Endothelial cell of umbilical vein (primary cell): ENCODE measurements at regions not wholly inside any gene's neighbourhood (a gene's known extent, or its start where the extent isn't known, plus 50 kb on each side); places are given as distances from the start of the nearest gene placed in this dataset.

Experiments used
- BruUV-seq: library from RNA; stranded (reverse); fragments of 400-500 nt; replicated peaks from 2 replicates; lab custom pipeline; 2021; lab: Mats Ljungman, UMichigan
- CTCF ChIA-PET: fragments of 300-600, 350-600 bp; sonication (Branson Sonifier 250); formaldehyde crosslinking; loops from one replicate; lab custom pipeline; 2021; ENCODE audit warnings: antibody characterized with exemption, inconsistent platforms; lab: Charles Lee
- POLR2A ChIA-PET: fragments of 300-600, 350-600 bp; sonication (Branson Sonifier 250); formaldehyde crosslinking; loops from one replicate; lab custom pipeline; 2021; ENCODE audit warnings: antibody characterized with exemption, inconsistent platforms; lab: Charles Lee
- DNase-seq: peaks from one replicate; pipeline ENCODE4 v3.0.0-alpha.2; 2011; ENCODE audit warnings: low read depth, low spot score
- FAIRE-seq: peaks from 2 replicates; lab custom pipeline; 2011; peaks lifted over from hg19 to GRCh38; lab: Jason Lieb, UNC
- H2AFZ ChIP-seq: 2 replicates; pipeline ENCODE4 v1.6.0; 2012; ENCODE audit warnings: low read depth, low read length, control low read depth, inconsistent platforms
- H3K27ac ChIP-seq: 2 replicates; pipeline ENCODE4 v1.5.1; 2011; ENCODE audit warnings: low read depth, mild to moderate bottlenecking, control low read depth, low read length, moderate library complexity; ENCODE audit not compliant: insufficient read depth
- H3K27me3 ChIP-seq, 2 experiments: 2 replicates each; pipeline versions ENCODE4 v1.6.0 to v1.6.1; 2011; ENCODE audit warnings: low read length in 2 of 2, mixed read lengths in 1 of 2; ENCODE audit not compliant: control insufficient read depth in 2 of 2, insufficient read depth in 2 of 2
- H3K36me3 ChIP-seq, 2 experiments: 2 replicates in 1 of 2; 3 replicates in 1 of 2; pipeline ENCODE4 v1.5.1; 2011; ENCODE audit warnings: low read length in 2 of 2, mild to moderate bottlenecking in 1 of 2, moderate library complexity in 1 of 2; ENCODE audit not compliant: control insufficient read depth in 2 of 2, insufficient read depth in 2 of 2; ENCODE audit errors: extremely low read depth in 1 of 2
- H3K4me1 ChIP-seq: 3 replicates; pipeline ENCODE4 v1.5.1; 2011; ENCODE audit warnings: mild to moderate bottlenecking, low read length; ENCODE audit not compliant: control insufficient read depth, insufficient read depth; ENCODE audit errors: extremely low read depth
- H3K4me2 ChIP-seq: 2 replicates; pipeline ENCODE4 v1.6.1; 2011; ENCODE audit warnings: low read length, control low read depth, mixed read lengths; ENCODE audit not compliant: insufficient read depth
- H3K4me3 ChIP-seq, 3 experiments: fragments of 200-600 bp in 1 of 3; sonication (generic), shearing (Covaris generic) in 1 of 3; replicated peaks in 1 of 3; 2 replicates each; pipeline ENCODE4 v1.5.1; 2011 to 2016; ENCODE audit warnings: control low read depth in 3 of 3, low read length in 3 of 3, mild to moderate bottlenecking in 2 of 3, inconsistent platforms in 1 of 3, low read depth in 1 of 3, moderate library complexity in 1 of 3; ENCODE audit not compliant: insufficient read depth in 1 of 3
- H3K79me2 ChIP-seq: 2 replicates; pipeline ENCODE4 v1.6.0; 2012; ENCODE audit warnings: low read length, inconsistent platforms; ENCODE audit not compliant: control insufficient read depth, insufficient read depth
- H3K9ac ChIP-seq: replicated peaks from 2 replicates; pipeline ENCODE3; 2011; ENCODE audit warnings: low read length, control low read depth; ENCODE audit not compliant: insufficient read depth; ENCODE audit errors: extremely low read depth
- H3K9me1 ChIP-seq: replicated peaks from 3 replicates; pipeline ENCODE4 v1.6.0; 2011; ENCODE audit warnings: mild to moderate bottlenecking, low read length; ENCODE audit not compliant: control insufficient read depth, insufficient read depth; ENCODE audit errors: extremely low read depth
- H3K9me3 ChIP-seq: replicated peaks from 2 replicates; pipeline ENCODE4 v1.5.1; 2012; ENCODE audit warnings: low read length, inconsistent platforms; ENCODE audit not compliant: control insufficient read depth, insufficient read depth
- H4K20me1 ChIP-seq: replicated peaks from 2 replicates; pipeline ENCODE3; 2011; ENCODE audit warnings: mild to moderate bottlenecking, low read length; ENCODE audit not compliant: control insufficient read depth, insufficient read depth; ENCODE audit errors: extremely low read depth
- EZH2 ChIP-seq: IDR thresholded peaks from 2 replicates; pipeline ENCODE4 v1.6.1; 2012; ENCODE audit warnings: borderline replicate concordance, low read depth, mild to moderate bottlenecking, moderate library complexity, low read length, inconsistent platforms; ENCODE audit not compliant: severe bottlenecking
- FOS ChIP-seq: IDR thresholded peaks from 2 replicates; pipeline ENCODE4 v1.6.1; 2011; ENCODE audit warnings: mild to moderate bottlenecking, low read length, moderate library complexity, borderline replicate concordance; ENCODE audit not compliant: insufficient read depth
- GATA2 ChIP-seq: IDR thresholded peaks from 2 replicates; pipeline ENCODE4 v1.7.0; 2011; ENCODE audit warnings: low read depth, mild to moderate bottlenecking, moderate library complexity, mixed read lengths, low read length; ENCODE audit not compliant: insufficient read length, insufficient read depth
- JUN ChIP-seq: IDR thresholded peaks from 2 replicates; pipeline ENCODE4 v1.6.1; 2011; ENCODE audit warnings: borderline replicate concordance, low read depth; ENCODE audit not compliant: insufficient read length, insufficient read depth
- MAX ChIP-seq: IDR thresholded peaks from 2 replicates; pipeline ENCODE4 v1.6.1; 2011; ENCODE audit not compliant: insufficient read depth, insufficient read length
- MYC ChIP-seq: IDR thresholded peaks from one replicate; pipeline ENCODE4 v1.6.1; 2011; ENCODE audit warnings: mild to moderate bottlenecking, low read depth, low read length
- POLR2A ChIP-seq: IDR thresholded peaks from 2 replicates; pipeline ENCODE4 v1.6.1; 2012; ENCODE audit warnings: low read depth, mild to moderate bottlenecking, control low read depth, low read length
- POLR2AphosphoS5 ChIP-seq: IDR thresholded peaks from 2 replicates; pipeline ENCODE4 v1.6.1; 2012; ENCODE audit warnings: low read depth, mild to moderate bottlenecking, control low read depth, low read length, moderate library complexity; ENCODE audit not compliant: insufficient read depth
- dilution Hi-C: fragments of 300-500 bp; cut with MboI; formaldehyde crosslinking; loops from one replicate; pipeline ENCODE4 v1.15.0; 2019; ENCODE audit warnings: low sequenced_read_pairs; ENCODE audit not compliant: extremely low pct_ligation_motif_present
- intact Hi-C: fragments of 100-400 bp; cut with micrococcal nuclease; formaldehyde crosslinking; loops from one replicate; pipeline ENCODE4 v1.10.0; 2022
- TF ChIP-seq, protein P1 (sequence below), 2 donors: IDR thresholded peaks; 1 replicate in 1 of 2; 2 replicates in 1 of 2; pipeline ENCODE4 v1.5.1; 2011; ENCODE audit warnings: low read length in 2 of 2, mild to moderate bottlenecking in 2 of 2, moderate library complexity in 2 of 2, control low read depth in 1 of 2, inconsistent platforms in 1 of 2, low read depth in 1 of 2; ENCODE audit not compliant: insufficient read depth in 1 of 2; ENCODE audit errors: extremely low read depth in 1 of 2

GRCh38 chr7:85620936-85621685 is 434.3 kb upstream of the SEMA3D start:
- FAIRE-seq (no peak), DNase-seq (no peak)
- no TSS peak for BruUV-seq
- dilution Hi-C loops (no loop called here), intact Hi-C loops (no loop called here)
- H3K79me2 ChIP-seq = no peaks in the 10 kb centered on the region
- no peak overlapping the region for H3K27ac ChIP-seq
- peaks cover 0 to 2% of the 10 kb centered on the region in 2 experiments for H3K27me3 ChIP-seq
- no peaks in the 10 kb centered on the region for H3K4me1 ChIP-seq
- no peaks in the 10 kb centered on the region for H3K9me1 ChIP-seq
- TF ChIP-seq JUN = no peak
- TF ChIP-seq EZH2 = no peak
- TF ChIP-seq POLR2A = no peak
- no peaks in the 10 kb centered on the region for H3K9me3 ChIP-seq
- POLR2A ChIA-PET = no interaction called here
- H3K9ac ChIP-seq = no peak overlapping the region
- H3K4me2 ChIP-seq = no peak overlapping the region
- no peak overlapping the region for H2AFZ ChIP-seq
- no peaks in the 10 kb centered on the region for H3K36me3 ChIP-seq
- H3K4me3 ChIP-seq = no peak overlapping the region
- H4K20me1 ChIP-seq = no peaks in the 10 kb centered on the region
- CTCF ChIA-PET = no interaction called here

- H3K4me3 ChIP-seq = no peak overlapping the region
- no peaks in the 10 kb centered on the region for H3K9me1 ChIP-seq
- H3K79me2 ChIP-seq = no peaks in the 10 kb centered on the region
- H3K4me1 ChIP-seq = no peaks in the 10 kb centered on the region
- TF ChIP-seq POLR2A = no peak
- no peak for TF ChIP-seq JUN
- no peak for TF ChIP-seq FOS
- TF ChIP-seq POLR2AphosphoS5 = no peak
- TF ChIP-seq GATA2 = no peak
- no peak for TF ChIP-seq MAX
- TF ChIP-seq, protein P1, sequence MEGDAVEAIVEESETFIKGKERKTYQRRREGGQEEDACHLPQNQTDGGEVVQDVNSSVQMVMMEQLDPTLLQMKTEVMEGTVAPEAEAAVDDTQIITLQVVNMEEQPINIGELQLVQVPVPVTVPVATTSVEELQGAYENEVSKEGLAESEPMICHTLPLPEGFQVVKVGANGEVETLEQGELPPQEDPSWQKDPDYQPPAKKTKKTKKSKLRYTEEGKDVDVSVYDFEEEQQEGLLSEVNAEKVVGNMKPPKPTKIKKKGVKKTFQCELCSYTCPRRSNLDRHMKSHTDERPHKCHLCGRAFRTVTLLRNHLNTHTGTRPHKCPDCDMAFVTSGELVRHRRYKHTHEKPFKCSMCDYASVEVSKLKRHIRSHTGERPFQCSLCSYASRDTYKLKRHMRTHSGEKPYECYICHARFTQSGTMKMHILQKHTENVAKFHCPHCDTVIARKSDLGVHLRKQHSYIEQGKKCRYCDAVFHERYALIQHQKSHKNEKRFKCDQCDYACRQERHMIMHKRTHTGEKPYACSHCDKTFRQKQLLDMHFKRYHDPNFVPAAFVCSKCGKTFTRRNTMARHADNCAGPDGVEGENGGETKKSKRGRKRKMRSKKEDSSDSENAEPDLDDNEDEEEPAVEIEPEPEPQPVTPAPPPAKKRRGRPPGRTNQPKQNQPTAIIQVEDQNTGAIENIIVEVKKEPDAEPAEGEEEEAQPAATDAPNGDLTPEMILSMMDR (IDR thresholded peaks at IDR 0.05; ENCODE audit: extremely low read depth in 1 of 2, insufficient read depth in 1 of 2, low read depth in 1 of 2, low read length in 2 of 2) = no peak
- TF ChIP-seq EZH2 = no peak
- no peak for TF ChIP-seq MYC
- H3K9me3 ChIP-seq = no peaks in the 10 kb centered on the region
- dilution Hi-C loops = no loop called here
- H3K27me3 ChIP-seq = peaks cover 0 to 2% of the 10 kb centered on the region in 2 experiments
- DNase-seq (no peak), FAIRE-seq (no peak)
- no peak overlapping the region for H3K4me2 ChIP-seq
- CTCF ChIA-PET = interaction anchor here (0.8 kb wide), 1 partner anchor 20 kb away, joined by 3 read pairs; no protein-coding TSS in a partner anchor
- no peak overlapping the region for H2AFZ ChIP-seq
- no peaks in the 10 kb centered on the region for H4K20me1 ChIP-seq
- intact Hi-C loops = no loop called here
- no peak overlapping the region for H3K27ac ChIP-seq
- H3K9ac ChIP-seq = no peak overlapping the region
- BruUV-seq = no TSS peak
- no peaks in the 10 kb centered on the region for H3K36me3 ChIP-seq
- POLR2A ChIA-PET = no interaction called here
These were observed 432.4 kb upstream of the SEMA3D start for GRCh38 chr7:85619236-85619635.
